ENCODE measurements at regions not wholly inside any gene's neighbourhood (a gene's known extent, or its start where the extent isn't known, plus 50 kb on each side); places are given as distances from the start of the nearest gene placed in this dataset.

GRCh38 chr10:14403359-14403758, 72.6 kb upstream of the FRMD4A start:
- no peak overlapping the region for H3K4me3 Mint-ChIP-seq
- ATAC-seq = no peak
- Histone ChIP-seq H3K4me3 (ENCODE audit: low read length) (no peak overlapping the region), H3K9me3 (ENCODE audit: control insufficient read depth, insufficient read depth, low read length) (no peaks in the 10 kb centered on the region), H3K4me1 (ENCODE audit: control insufficient read depth, insufficient read depth, low read length) (no peaks in the 10 kb centered on the region), H3K36me3 (ENCODE audit: control insufficient read depth, insufficient read depth, low read length) (no peaks in the 10 kb centered on the region), H3K27ac (ENCODE audit: low read length) (no peak overlapping the region), H3K27me3 (ENCODE audit: control insufficient read depth, insufficient read depth, low read length) (no peaks in the 10 kb centered on the region)
- DNase-seq = no peak
- no peaks in the 10 kb centered on the region for H3K4me1 Mint-ChIP-seq
- peaks cover 9 to 22% of the 10 kb centered on the region in 2 donors for H3K27me3 Mint-ChIP-seq (ENCODE audit: low read depth in 2 of 2)
- 78% methylated on average over 6 of the region's 6 CpGs for WGBS (ENCODE audit: insufficient coverage)
- TF ChIP-seq CTCF (IDR thresholded peaks at IDR 0.05) = no peak
- H3K36me3 Mint-ChIP-seq = no peaks in the 10 kb centered on the region
- H3K9me3 Mint-ChIP-seq = no peaks in the 10 kb centered on the region
- no peak overlapping the region for H3K27ac Mint-ChIP-seq
- intact Hi-C loops (cut with micrococcal nuclease) = no loop called here

GRCh38 chr10:14399641-14400040, 68.9 kb upstream of the FRMD4A start:
- no peak for TF ChIP-seq CTCF (IDR thresholded peaks at IDR 0.05)
- H3K36me3 Mint-ChIP-seq = no peaks in the 10 kb centered on the region
- intact Hi-C loops (cut with micrococcal nuclease) = no loop called here

GRCh38 chr10:14397066-14397465, 66.3 kb upstream of the FRMD4A start:
- DNase-seq = no peak
- Histone ChIP-seq H3K4me3 (ENCODE audit: low read length) (no peak overlapping the region), H3K27me3 (ENCODE audit: control insufficient read depth, insufficient read depth, low read length) (no peaks in the 10 kb centered on the region), H3K4me1 (ENCODE audit: control insufficient read depth, insufficient read depth, low read length) (no peaks in the 10 kb centered on the region), H3K9me3 (ENCODE audit: control insufficient read depth, insufficient read depth, low read length) (no peaks in the 10 kb centered on the region), H3K36me3 (ENCODE audit: control insufficient read depth, insufficient read depth, low read length) (no peaks in the 10 kb centered on the region), H3K27ac (ENCODE audit: low read length) (no peak overlapping the region)
- intact Hi-C loops (cut with micrococcal nuclease) = no loop called here
- Mint-ChIP-seq H3K27ac (no peak overlapping the region), H3K36me3 (no peaks in the 10 kb centered on the region), H3K4me3 (no peak overlapping the region), H3K27me3 (ENCODE audit: low read depth in 2 of 2) (peaks cover 7 to 15% of the 10 kb centered on the region in 2 donors), H3K9me3 (no peaks in the 10 kb centered on the region), H3K4me1 (no peaks in the 10 kb centered on the region)
- no peak for TF ChIP-seq CTCF (IDR thresholded peaks at IDR 0.05)
- no peak for ATAC-seq
- WGBS (ENCODE audit: insufficient coverage) = 88% methylated on average over 9 of the region's 9 CpGs

More at GRCh38 chr10:14399641-14400040, 68.9 kb upstream of the FRMD4A start:
- Mint-ChIP-seq H3K27ac (no peak overlapping the region), H3K9me3 (no peaks in the 10 kb centered on the region), H3K4me3 (no peak overlapping the region), H3K27me3 (ENCODE audit: low read depth in 2 of 2) (peaks cover 7 to 28% of the 10 kb centered on the region in 2 donors), H3K4me1 (no peaks in the 10 kb centered on the region)
- Histone ChIP-seq H3K4me1 (ENCODE audit: control insufficient read depth, insufficient read depth, low read length) (no peaks in the 10 kb centered on the region), H3K36me3 (ENCODE audit: control insufficient read depth, insufficient read depth, low read length) (no peaks in the 10 kb centered on the region), H3K27me3 (ENCODE audit: control insufficient read depth, insufficient read depth, low read length) (no peaks in the 10 kb centered on the region), H3K27ac (ENCODE audit: low read length) (no peak overlapping the region), H3K9me3 (ENCODE audit: control insufficient read depth, insufficient read depth, low read length) (no peaks in the 10 kb centered on the region), H3K4me3 (ENCODE audit: low read length) (no peak overlapping the region)
- ATAC-seq (no peak), DNase-seq (no peak)
- WGBS (ENCODE audit: insufficient coverage) = 89% methylated on average over 3 of the region's 3 CpGs

- no peak for ATAC-seq
- Mint-ChIP-seq H3K27me3 (ENCODE audit: low read depth in 2 of 2) (peaks cover 7 to 13% of the 10 kb centered on the region in 2 donors), H3K36me3 (no peaks in the 10 kb centered on the region), H3K27ac (no peak overlapping the region), H3K4me1 (no peaks in the 10 kb centered on the region), H3K4me3 (no peak overlapping the region), H3K9me3 (no peaks in the 10 kb centered on the region)
- Histone ChIP-seq H3K27ac (ENCODE audit: low read length) (no peak overlapping the region), H3K36me3 (ENCODE audit: control insufficient read depth, insufficient read depth, low read length) (no peaks in the 10 kb centered on the region), H3K27me3 (ENCODE audit: control insufficient read depth, insufficient read depth, low read length) (no peaks in the 10 kb centered on the region), H3K4me3 (ENCODE audit: low read length) (no peak overlapping the region), H3K4me1 (ENCODE audit: control insufficient read depth, insufficient read depth, low read length) (no peaks in the 10 kb centered on the region), H3K9me3 (ENCODE audit: control insufficient read depth, insufficient read depth, low read length) (no peaks in the 10 kb centered on the region)
- TF ChIP-seq CTCF (IDR thresholded peaks at IDR 0.05) = no peak
- intact Hi-C loops (cut with micrococcal nuclease) = no loop called here
- 90% methylated on average over 7 of the region's 7 CpGs for WGBS (ENCODE audit: insufficient coverage)
- no peak for DNase-seq
Observed at GRCh38 chr10:14396411-14397048, 65.8 kb upstream of the FRMD4A start.
